ENCODE measurements at regions not wholly inside any gene's neighbourhood (a gene's known extent, or its start where the extent isn't known, plus 50 kb on each side); places are given as distances from the start of the nearest gene placed in this dataset.
"Not testable (repeated sequence)": the region's sequence is repeated elsewhere in the genome, so short reads cannot be mapped to it uniquely, and the experiment has no call there.

DNA sequence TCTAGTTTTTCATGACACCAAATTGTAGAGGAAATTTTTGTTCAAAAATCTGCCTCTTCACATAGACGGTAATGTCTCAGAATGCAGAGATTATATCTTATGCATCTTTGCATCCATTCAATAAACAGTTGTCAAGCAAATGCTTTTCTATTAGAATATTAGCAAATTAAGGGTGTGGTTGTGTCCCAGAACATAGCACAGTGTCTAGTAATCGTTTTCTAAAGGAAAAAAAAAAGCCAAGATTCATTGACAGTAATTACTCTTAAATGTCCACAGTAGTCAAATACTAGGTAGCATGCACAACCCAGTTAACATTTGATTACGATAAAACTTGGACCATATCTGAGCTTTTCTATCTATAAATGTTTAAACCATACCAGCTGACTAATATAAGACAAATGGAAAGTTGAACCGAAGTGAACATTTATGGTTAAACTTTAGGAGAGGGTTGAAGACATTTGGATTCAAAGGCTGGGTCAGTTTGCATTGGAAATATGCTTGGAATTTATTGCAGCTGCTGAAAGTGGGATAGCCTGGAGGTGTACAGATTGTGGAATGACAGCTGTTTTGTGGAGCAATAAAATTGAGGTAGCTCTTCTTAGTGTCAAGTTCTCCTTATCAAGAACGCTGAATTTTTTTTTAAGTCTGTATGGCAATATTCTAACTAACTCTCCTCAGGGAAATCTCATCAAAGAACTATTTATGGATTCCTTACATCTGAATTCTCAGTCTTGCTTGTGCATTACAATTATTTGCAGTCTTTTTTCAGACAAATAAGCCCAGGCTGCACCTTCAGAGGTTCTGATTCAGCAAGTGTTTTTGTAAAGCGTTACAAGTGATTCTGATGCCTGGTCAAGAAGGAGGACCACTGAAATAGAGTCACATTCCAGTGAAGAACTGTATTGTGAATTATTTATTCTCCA lies 66.7 kb upstream of the ATP2B1 start:
- no peak for DNase-seq (ENCODE audit: low spot score)

DNA sequence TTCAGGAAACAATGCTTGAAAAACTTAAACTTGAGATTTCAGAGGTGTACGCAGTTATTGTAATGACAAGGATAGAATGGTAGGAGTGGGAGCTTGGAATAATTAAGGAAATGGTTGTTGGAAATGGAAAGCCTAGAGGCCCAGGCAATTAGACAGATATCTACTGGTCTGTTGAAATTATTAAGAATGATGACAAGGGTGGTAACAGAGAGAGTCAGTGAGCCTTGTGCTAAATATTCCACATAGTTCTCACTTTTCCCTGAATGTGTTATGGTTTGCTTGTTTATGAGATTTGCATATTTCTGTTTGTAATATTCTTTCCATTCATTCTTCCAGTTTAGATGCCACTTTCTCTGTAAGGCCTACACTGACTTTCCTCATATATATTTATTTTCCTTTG lies 66.0 kb upstream of the ATP2B1 start:
- no peak for DNase-seq (ENCODE audit: low spot score)

- no peak for DNase-seq (ENCODE audit: low spot score)
These were observed 61.8 kb upstream of the ATP2B1 start for GRCh38 chr12:89770391-89770790.

DNA sequence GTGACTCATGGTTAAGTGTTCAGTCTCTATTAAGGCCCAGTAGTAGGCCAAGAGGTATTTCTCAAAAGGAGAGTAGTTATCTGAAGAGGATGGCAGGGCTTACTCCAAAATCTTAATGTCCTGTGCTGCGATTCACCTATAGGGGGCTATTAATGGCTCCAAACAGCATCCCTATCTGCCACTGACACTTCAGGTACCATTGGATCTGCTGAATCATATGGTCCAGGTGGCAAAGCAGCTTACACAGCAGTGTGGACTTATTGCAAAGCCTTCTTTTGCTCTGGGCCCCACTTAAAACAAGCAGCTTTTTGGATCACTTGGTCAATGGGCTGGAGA lies 60.8 kb upstream of the ATP2B1 start:
- DNase-seq (ENCODE audit: low spot score): no peak

GRCh38 chr12:89768586-89769482 lies 60.2 kb upstream of the ATP2B1 start:
- no peak for DNase-seq (ENCODE audit: low spot score)

DNA sequence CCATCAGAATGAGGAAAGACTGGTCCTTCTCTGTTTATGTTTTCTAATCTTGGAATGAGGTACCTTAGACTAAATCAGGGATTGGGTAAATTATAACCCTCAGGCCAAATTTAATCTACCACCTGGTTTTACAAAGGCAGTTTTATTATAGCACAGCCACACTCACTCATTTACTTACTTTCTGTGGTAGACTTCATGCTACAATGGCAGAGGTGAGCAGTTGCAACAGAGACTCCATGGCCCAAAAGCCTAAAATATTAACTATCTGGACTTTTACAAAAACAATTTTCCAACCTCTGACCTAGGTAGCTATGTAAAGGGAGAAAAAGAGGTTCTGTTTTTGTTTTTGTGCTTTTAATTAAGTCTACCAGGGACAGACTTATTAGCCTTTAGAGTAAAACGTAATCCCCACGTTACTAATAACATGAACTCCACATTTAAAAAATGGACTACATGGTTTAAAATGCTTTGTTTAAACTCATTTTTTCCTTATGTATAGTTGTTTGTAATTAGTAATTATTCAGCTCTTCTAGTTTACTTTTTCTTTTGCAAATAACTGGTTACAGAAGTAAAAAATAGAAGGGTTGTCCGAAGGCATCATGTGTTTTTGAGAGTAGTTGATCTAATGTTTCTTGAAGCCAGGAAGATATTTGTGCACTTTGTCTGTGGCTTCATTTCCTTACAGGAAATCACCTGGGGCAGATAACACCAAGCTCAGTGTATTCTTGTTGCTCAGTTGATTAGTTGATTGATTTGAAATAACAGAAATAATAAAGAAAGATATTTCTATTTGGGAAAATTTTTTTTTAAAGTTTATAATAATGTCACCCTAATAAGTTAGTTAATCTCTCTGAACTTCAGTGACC lies 57.6 kb upstream of the ATP2B1 start:
- no peak for DNase-seq (ENCODE audit: low spot score)

DNA sequence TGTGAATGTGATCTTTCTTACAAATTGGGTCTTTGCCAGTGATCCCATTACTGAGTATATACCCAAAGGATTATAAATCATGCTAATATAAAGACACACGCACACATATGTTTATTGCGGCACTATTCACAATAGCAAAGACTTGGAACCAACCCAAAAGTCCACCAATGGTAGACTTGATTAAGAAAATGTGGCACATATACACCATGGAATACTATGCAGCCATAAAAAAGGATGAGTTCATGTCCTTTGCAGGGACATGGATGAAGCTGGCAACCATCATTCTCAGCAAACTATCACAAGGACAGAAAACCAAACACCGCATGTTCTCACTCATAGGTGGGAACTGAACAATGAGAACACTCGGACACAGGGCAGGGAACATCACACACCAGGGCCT lies 55.5 kb upstream of the ATP2B1 start:
- DNase-seq (ENCODE audit: low spot score): not testable (repeated sequence)

DNA sequence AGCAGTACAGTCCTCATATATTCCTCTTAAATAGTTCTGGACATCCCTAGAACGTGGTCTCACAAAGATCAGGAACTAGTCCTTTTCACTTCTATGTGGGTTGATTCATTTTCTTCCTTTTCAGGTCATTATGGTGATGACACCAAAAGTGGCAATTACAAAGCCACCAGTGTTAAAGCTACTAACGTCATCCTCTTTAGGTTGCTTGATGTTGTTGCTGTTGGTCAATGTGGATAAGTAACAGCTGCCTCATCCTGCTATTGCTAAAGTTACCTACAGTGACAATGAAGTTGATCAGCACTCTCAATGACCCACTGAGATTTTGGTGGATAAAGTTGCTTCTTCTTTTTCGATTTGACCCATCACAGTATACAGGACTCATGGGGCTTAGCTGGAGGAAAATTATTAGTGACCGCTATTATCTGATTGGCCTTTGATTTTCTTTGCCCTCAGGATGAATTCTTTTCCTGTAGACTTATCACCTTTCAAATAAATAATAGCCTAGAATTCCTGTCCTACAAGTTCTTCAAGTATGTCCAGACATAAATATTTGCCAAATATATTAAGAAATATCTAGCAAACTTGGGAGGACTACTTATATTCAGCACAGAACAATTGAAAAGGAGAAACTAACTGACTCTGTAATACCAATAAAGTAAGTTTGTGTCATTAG lies 54.0 kb upstream of the ATP2B1 start:
- no peak for DNase-seq (ENCODE audit: low spot score)

DNA sequence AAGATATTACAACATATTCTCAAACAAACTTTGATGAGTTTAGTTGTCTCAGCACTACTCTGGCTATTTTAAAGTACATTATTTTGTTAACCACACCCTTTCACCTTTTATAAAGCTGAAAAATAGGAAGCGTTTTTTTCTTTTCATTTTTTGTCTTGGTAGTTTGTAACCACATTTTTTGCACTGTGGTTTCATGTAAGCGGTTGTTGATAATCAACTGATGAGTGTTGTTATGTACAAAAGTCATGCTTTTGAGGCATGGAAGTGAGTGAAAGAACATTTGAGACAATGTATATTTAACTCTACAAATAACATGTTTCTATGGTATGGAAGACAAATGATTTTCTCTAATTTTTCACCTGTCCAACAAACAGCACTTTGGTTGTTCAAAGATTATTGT lies 52.1 kb upstream of the ATP2B1 start:
- DNase-seq (ENCODE audit: low spot score): no peak

All from Ammon's horn (tissue), 1 donor.